Vagina (tissue), 2 donors: ENCODE measurements at regions not wholly inside any gene's neighbourhood (a gene's known extent, or its start where the extent isn't known, plus 50 kb on each side); places are given as distances from the start of the nearest gene placed in this dataset.
A peak's percentile ranks its signal among the peaks of the same experiment; 100 is the strongest.
"Not testable (repeated sequence)": the region's sequence is repeated elsewhere in the genome, so short reads cannot be mapped to it uniquely, and the experiment has no call there.

Experiments
- DNase-seq, 2 donors: peaks; one replicate each; pipeline ENCODE4 v3.0.0-alpha.2; 2017; ENCODE audit errors: extremely low spot score in 2 of 2
- H3K27ac ChIP-seq: fragments of 200-600 bp; sonication (generic); one replicate; pipeline ENCODE4 v1.5.1; 2019
- H3K27me3 ChIP-seq: fragments of 200-600 bp; sonication (generic); one replicate; pipeline ENCODE4 v1.5.1; 2019
- H3K36me3 ChIP-seq, 2 donors: fragments of 200-600 bp; sonication (generic); one replicate each; pipeline ENCODE4 v1.5.1; 2017 to 2019
- H3K4me1 ChIP-seq: fragments of 200-600 bp; sonication (generic); one replicate; pipeline ENCODE4 v1.5.1; 2019
- H3K4me3 ChIP-seq, 2 donors: fragments of 200-600 bp; sonication (generic); 1 replicate in 1 of 2; 2 replicates in 1 of 2; pipeline ENCODE4 v1.5.1; 2016 to 2019
- H3K9me3 ChIP-seq: fragments of 200-600 bp; sonication (generic); one replicate; pipeline ENCODE4 v1.5.1; 2019
- CTCF ChIP-seq, 3 experiments: fragments of 450-650 bp in 2 of 3; fragments of 200-600 bp in 1 of 3; sonication (generic) in 1 of 3; IDR thresholded peaks; one replicate each; pipeline ENCODE4 v1.5.1; 2017 to 2019; ENCODE audit warnings: antibody characterized with exemption in 3 of 3, mild to moderate bottlenecking in 2 of 3, moderate library complexity in 2 of 3
- POLR2A ChIP-seq, 2 donors: fragments of 450-650 bp; IDR thresholded peaks; one replicate each; pipeline ENCODE4 v1.6.1; 2017; ENCODE audit warnings: antibody characterized with exemption in 2 of 2, mild to moderate bottlenecking in 2 of 2, moderate library complexity in 2 of 2
- POLR2AphosphoS5 ChIP-seq, 2 donors: sonication (generic); formaldehyde crosslinking; IDR thresholded peaks; one replicate each; pipeline ENCODE4 v1.9.0; 2017; ENCODE audit warnings: antibody characterized with exemption in 2 of 2, mild to moderate bottlenecking in 2 of 2, low read depth in 1 of 2; ENCODE audit not compliant: insufficient read depth in 1 of 2
- intact Hi-C: fragments of 100-400 bp; cut with DNase I; formaldehyde crosslinking; loops from one replicate; pipeline ENCODE4 v1.15.1; 2023

GRCh38 chr20:24850176-24850575 is 98.9 kb upstream of the CST7 start:
- Histone ChIP-seq H3K27ac (no peak overlapping the region), H3K4me1 (no peaks in the 10 kb centered on the region), H3K9me3 (no peaks in the 10 kb centered on the region), H3K27me3 (no peaks in the 10 kb centered on the region), H3K4me3 (no peak overlapping the region), H3K36me3 (no peaks in the 10 kb centered on the region)
- peak in 1 of 2 donors; percentile 62 for DNase-seq
- intact Hi-C loops = no loop called here
- TF ChIP-seq POLR2A (IDR thresholded peaks at IDR 0.05) (no peak), POLR2AphosphoS5 (IDR thresholded peaks at IDR 0.05; ENCODE audit: insufficient read depth in 1 of 2, low read depth in 1 of 2) (no peak), CTCF (IDR thresholded peaks at IDR 0.05) (no peak)

- TF ChIP-seq POLR2AphosphoS5 (IDR thresholded peaks at IDR 0.05; ENCODE audit: insufficient read depth in 1 of 2, low read depth in 1 of 2) = no peak
- no peak for TF ChIP-seq CTCF (IDR thresholded peaks at IDR 0.05)
- no peak for TF ChIP-seq POLR2A (IDR thresholded peaks at IDR 0.05)
- Histone ChIP-seq H3K4me1 (no peaks in the 10 kb centered on the region), H3K4me3 (no peak overlapping the region), H3K36me3 (no peaks in the 10 kb centered on the region), H3K9me3 (no peaks in the 10 kb centered on the region), H3K27me3 (no peaks in the 10 kb centered on the region), H3K27ac (no peak overlapping the region)
- DNase-seq = peak in 1 of 2 donors; percentile 20
- intact Hi-C loops = no loop called here
Measured at GRCh38 chr20:24851346-24852019, 97.6 kb upstream of the CST7 start.

GRCh38 chr20:24853916-24854315 is 95.2 kb upstream of the CST7 start:
- DNase-seq = no peak
- H3K4me3 ChIP-seq = no peak overlapping the region
- H3K27ac ChIP-seq = no peak overlapping the region
- no peaks in the 10 kb centered on the region for H3K9me3 ChIP-seq
- no peak for TF ChIP-seq POLR2A (IDR thresholded peaks at IDR 0.05)
- TF ChIP-seq POLR2AphosphoS5 (IDR thresholded peaks at IDR 0.05; ENCODE audit: insufficient read depth in 1 of 2, low read depth in 1 of 2) = no peak
- TF ChIP-seq CTCF (IDR thresholded peaks at IDR 0.05) = no peak
- no peaks in the 10 kb centered on the region for H3K36me3 ChIP-seq
- no peaks in the 10 kb centered on the region for H3K4me1 ChIP-seq
- no peaks in the 10 kb centered on the region for H3K27me3 ChIP-seq
- intact Hi-C loops = no loop called here

GRCh38 chr20:24855848-24856247 is 93.2 kb upstream of the CST7 start:
- Histone ChIP-seq H3K4me1 (no peaks in the 10 kb centered on the region), H3K27ac (no peak overlapping the region), H3K4me3 (no peak overlapping the region), H3K9me3 (no peaks in the 10 kb centered on the region), H3K36me3 (no peaks in the 10 kb centered on the region), H3K27me3 (no peaks in the 10 kb centered on the region)
- TF ChIP-seq POLR2A (IDR thresholded peaks at IDR 0.05) = no peak
- no peak for TF ChIP-seq POLR2AphosphoS5 (IDR thresholded peaks at IDR 0.05; ENCODE audit: insufficient read depth in 1 of 2, low read depth in 1 of 2)
- no peak for TF ChIP-seq CTCF (IDR thresholded peaks at IDR 0.05)
- DNase-seq = peak in 1 of 2 donors; percentile 52
- intact Hi-C loops = no loop called here

GRCh38 chr20:24858500-24858899 is 90.6 kb upstream of the CST7 start:
- intact Hi-C loops, H3K36me3 ChIP-seq, H3K27me3 ChIP-seq, H3K4me1 ChIP-seq, H3K4me3 ChIP-seq, H3K9me3 ChIP-seq, H3K27ac ChIP-seq: not testable (repeated sequence)
- peak in 1 of 2 donors; percentile 47 for DNase-seq
